AG09319 (cell line): ENCODE measurements at regions not wholly inside any gene's neighbourhood (a gene's known extent, or its start where the extent isn't known, plus 50 kb on each side); places are given as distances from the start of the nearest gene placed in this dataset.
"Not testable (repeated sequence)": the region's sequence is repeated elsewhere in the genome, so short reads cannot be mapped to it uniquely, and the experiment has no call there.

Experiments used
- DNase-seq: peaks from one replicate; pipeline ENCODE4 v3.0.0-alpha.2; 2010; ENCODE audit warnings: low read depth; ENCODE audit errors: extremely low read depth
- TF ChIP-seq, protein P1 (sequence below): IDR thresholded peaks from 2 replicates; pipeline ENCODE4 v1.5.1; 2011; ENCODE audit warnings: low read depth, mild to moderate bottlenecking, inconsistent platforms, low read length, moderate library complexity

DNA sequence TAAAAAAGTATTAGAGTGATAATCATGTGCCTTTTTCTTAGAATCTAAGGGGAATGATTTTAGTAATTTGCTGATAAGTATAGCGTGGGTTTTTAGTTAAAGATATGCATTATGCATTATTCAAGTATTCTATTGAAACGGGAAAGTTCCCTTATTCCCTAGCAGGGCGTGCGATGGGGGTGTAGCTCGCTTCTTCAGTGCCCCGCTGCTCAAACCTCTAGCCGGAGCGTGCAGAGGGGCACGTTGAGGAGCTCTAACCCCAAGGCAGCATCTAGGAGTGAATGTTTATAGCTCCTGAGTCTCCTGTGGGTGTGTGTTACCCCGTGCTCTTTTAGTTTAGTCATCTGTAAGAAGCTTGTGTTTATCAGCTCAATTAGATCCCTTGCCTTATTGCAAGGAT, 1339.5 kb upstream of the MAP3K7 start:
- TF ChIP-seq, protein P1, sequence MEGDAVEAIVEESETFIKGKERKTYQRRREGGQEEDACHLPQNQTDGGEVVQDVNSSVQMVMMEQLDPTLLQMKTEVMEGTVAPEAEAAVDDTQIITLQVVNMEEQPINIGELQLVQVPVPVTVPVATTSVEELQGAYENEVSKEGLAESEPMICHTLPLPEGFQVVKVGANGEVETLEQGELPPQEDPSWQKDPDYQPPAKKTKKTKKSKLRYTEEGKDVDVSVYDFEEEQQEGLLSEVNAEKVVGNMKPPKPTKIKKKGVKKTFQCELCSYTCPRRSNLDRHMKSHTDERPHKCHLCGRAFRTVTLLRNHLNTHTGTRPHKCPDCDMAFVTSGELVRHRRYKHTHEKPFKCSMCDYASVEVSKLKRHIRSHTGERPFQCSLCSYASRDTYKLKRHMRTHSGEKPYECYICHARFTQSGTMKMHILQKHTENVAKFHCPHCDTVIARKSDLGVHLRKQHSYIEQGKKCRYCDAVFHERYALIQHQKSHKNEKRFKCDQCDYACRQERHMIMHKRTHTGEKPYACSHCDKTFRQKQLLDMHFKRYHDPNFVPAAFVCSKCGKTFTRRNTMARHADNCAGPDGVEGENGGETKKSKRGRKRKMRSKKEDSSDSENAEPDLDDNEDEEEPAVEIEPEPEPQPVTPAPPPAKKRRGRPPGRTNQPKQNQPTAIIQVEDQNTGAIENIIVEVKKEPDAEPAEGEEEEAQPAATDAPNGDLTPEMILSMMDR = no peak
- DNase-seq = no peak

DNA sequence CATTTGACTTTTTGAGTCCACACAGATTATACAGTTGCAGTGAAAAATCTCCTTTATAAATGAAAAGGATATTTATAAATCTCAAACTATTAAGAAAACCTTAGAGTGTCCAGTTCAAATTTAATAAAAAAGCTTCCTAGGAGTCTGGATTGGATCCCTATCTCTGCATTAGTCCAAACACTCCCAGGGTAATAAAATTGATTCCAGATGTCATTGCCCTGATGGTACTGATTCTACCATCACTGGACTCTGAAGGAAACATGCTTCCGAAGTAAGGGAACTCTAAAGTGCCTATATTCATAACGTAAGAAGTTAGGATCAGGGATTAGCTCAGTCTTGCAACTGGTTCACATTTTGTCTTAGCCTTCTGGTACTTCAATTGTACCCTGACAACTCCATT, 1325.1 kb upstream of the MAP3K7 start:
- TF ChIP-seq, protein P1 = no peak
- DNase-seq = no peak

DNA sequence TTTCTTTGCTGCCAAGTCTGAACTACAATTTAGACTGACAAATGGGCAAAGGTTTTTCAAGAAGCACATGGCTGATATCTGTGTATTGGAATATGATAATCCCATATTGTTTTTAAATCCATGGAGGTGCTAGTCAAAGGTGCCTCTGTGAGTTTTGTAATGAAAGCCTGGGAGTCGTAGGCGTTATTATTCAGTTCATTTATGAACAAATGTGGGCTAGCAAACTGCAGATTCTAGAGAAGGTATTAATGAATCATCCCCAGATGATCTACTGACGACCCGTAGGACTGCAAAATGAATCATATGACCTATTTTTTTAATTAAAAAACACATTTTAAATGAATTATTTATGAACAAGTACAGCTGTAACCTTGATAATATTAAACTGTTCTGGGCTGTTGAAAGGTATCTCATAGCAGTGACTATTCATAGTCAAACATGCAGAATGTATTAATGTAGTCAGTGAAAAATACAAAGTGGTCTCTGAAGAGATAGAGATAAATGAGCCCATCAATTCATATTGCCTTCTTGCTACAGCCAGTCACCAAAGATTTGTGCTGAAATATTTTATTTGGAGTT, 1317.8 kb upstream of the MAP3K7 start:
- TF ChIP-seq, protein P1 = no peak

DNA sequence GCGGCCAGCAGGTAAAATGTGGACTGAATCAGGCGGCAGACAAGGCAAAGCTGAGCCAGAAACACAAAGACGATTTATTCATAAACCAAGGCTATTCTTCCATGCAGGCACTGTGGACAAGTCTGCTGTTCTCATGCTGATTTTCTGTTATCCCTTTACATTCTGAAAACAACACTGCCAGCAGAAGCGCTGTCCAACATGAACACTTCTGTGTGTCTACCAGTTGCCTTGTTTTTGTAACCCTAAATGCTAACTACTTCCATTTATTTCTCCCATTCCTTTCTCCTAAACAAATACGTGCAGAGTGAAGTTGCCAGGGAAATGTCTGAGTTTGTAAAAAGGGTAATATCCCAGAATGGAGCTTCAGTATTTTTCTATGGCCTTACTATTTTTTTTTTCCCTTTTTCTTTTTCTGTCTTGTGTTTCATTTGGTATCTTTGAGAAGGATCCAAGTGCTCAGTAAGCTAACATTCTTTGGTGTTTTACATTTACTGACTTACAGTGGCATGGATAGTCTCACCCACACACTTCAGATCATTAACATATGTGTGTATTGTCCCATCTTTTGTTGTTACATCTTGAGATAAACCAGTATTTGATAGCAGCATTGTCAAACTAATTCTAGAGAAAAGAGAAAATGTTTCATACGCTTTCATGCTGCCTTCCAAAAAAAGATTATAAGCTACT, 1308.9 kb upstream of the MAP3K7 start:
- no peak for DNase-seq
- TF ChIP-seq, protein P1 = no peak

More for the DNA sequence above, 1317.8 kb upstream of the MAP3K7 start:
- no peak for DNase-seq

DNA sequence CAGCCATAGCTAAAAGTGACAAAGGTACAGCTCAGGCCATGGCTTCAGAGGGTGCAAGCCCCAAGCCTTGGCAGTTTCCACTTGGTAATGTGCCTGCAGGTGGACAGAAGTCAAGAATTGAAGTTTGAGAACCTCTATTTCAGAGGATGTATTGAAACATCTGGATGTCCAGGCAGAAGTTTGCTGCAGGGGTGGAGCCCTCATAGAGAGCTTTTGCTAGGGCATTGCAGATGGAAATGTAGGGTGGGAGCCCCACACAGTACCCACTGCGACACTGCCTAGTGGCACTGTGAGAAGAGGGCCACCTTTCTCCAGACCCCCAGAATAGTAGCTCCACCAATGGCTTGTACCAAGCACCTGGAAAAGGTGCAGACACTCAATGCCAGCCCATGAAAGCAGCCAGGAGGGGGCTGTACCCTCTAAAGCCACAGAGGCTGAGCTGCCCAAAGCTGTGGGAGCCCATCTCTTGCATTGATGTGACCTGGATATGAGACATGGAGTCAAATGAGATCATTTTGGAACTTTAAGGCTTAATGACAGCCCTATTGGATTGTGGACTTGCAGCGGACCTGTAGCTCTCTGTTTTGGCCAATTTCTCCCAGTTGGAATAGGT, 1299.4 kb upstream of the MAP3K7 start:
- no peak for DNase-seq
- TF ChIP-seq, protein P1 = no peak

DNA sequence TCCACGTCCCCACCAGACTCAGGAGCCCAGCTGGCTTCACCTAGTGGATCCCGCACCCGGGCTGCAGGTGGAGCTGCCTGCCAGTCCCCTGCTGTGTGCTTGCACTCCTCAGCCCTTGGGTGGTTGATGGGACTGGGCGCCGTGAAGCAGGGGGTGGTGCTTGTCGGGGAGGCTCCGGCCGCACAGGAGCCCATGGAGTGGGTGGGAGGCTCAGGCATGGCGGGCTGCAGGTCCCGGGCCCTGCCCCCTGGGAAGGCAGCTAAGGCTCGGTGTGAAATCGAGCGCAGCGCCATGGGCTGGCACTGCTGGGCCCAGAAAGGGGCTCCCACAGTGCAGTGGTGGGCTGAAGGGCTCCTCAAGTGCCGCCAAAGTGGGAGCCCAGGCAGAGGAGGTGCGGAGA, 1294.9 kb upstream of the MAP3K7 start:
- DNase-seq = not testable (repeated sequence)

DNA sequence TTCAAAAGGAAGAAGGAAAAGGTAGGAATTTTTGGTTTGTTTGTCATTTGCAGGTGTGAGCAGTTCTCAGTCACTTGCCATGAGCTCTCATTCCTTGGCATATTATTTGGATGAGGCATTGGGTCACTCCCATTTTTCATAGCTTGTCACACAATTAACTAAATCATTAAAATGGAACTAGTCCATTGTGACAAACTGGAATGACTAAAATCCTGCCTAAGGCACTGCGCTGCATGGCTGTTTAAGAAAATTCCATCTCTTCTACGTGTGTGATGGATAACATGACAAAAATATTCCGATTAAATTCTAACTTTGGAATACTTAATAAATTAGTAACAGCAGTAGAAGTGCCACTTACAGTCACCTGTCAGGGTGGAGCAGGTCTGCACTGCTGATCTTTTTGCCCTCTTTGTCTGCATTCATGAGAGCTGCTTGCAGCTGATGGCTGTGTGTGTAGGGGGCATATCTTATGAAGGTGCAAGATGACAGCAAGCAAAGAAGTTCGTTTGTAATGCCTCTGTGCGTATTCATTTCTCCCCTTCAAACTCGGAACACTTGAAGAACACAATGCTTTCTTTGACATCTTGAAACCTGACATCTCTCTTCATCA, 1292.6 kb upstream of the MAP3K7 start:
- TF ChIP-seq, protein P1 = no peak
- no peak for DNase-seq
